LHCN-M2 (cell line): ENCODE measurements at regions not wholly inside any gene's neighbourhood (a gene's known extent, or its start where the extent isn't known, plus 50 kb on each side); places are given as distances from the start of the nearest gene placed in this dataset.
"Not testable (repeated sequence)": the region's sequence is repeated elsewhere in the genome, so short reads cannot be mapped to it uniquely, and the experiment has no call there.

ENCODE experiments used
- DNase-seq: peaks from one replicate; pipeline ENCODE4 v3.0.0-alpha.2; 2012; ENCODE audit warnings: low read depth

DNA sequence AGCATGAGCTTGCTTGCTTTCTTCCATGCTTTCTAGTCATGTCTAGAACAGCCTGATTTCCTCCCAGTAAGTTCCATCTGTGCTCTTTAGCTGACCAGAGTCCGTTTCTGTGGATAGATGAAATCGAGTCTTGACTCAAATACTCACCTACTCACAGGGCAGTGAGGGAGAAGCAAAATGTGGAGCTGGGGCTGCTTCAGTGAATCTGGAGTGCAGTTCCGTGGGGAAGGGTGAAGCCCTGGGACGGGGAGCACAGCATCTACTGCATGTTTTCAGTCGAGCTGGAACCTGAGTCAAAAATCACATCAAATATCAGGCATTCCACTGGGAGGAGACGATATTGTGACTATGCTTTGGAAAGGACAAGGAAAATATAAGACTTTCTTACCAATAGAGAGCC lies 70.3 kb upstream of the PRMT8 start:
- no peak for DNase-seq

DNA sequence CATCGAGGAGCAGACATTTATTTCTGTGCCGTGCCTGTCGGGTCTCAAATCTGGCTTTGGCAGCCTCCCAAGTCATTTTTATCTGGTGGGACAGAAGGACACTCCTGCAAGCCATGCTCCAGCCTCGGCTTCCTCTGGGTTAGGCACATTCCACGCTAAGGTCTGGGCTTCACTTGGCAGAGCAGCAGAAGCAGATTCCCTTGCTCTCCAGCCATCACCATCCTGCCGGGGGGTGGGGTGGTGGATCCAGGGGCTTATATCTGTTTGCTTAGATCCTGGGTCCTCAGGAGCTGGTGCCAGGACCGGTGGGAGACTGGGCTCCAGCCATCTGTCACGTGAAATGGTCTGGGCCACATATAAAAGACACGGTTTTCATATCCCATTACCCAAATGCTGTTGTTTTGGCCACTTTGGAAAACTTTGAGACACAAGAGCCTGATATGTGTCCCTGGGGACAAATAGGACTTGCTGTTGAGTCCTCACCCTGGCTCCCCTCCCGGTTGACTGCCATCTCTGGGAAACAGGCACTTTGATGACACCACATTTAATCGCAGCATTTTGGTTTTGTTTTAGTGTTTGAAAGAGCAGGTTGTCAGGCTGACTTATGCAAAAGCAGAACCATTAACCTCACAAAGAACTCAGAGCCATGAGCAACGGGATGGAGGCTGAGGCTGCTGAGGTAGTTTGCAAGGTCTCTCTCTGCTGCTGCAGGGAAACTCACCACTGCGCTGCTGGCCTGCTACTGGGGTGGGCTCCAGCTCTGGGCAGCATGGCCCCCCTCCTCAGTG lies 69.6 kb upstream of the PRMT8 start:
- no peak for DNase-seq

DNA sequence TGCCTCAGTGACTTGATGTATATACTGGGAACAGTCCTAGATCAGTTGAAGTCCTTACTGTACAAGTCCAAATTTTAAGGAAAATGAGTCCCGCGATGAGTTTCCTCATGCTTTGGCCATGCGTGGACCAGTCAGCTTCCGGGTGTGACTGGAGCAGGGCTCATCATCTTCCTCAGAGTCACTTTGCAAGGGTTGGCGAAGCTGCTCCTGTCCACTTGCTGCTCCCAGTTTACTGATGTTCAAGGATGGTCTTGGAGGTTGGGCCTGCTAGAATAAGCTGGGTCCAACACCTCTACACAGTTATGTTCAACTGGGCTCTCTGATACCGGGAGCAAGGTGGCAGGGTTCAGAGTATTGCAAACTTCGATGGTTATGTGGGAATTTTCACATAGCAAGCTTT lies 66.2 kb upstream of the PRMT8 start:
- DNase-seq: not testable (repeated sequence)

DNA sequence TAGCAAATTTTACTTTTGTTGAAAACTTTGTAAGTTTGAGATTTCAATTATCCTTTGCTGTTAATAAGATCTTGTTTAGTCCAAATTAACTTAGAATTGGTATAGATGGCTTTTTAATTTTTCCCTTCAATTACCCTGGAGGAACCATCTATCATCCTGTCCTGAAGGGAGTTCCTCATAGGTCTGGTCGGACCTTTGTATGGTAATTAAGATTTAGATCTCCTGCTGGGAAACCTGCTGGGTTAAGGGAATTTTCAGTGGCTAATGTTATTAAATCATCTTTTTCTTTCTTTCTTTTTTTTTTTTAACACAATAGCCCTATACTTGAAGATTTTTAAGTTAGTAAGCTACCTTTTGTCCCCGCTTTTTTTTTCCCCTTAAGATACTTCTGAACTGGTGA lies 63.0 kb upstream of the PRMT8 start:
- no peak for DNase-seq

DNA sequence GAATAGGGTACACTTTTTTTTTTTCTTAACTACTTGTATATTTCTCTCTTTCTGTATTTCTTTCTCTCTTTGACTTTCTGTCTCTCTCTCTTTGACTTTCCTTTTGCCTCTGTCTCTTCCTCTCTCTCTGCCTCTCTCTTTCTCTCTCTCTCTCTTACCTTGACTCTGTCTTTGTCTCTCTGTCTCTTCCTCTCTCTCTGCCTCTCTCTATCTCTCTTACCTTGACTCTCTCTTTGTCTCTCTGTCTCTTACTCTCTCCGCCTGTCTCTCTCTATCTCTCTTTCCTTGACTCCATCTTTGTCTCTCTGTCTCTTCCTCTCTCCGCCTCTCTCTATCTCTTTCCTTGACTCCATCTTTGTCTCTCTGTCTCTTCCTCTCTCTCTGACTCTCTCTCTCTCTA lies 62.4 kb upstream of the PRMT8 start:
- DNase-seq: no peak

DNA sequence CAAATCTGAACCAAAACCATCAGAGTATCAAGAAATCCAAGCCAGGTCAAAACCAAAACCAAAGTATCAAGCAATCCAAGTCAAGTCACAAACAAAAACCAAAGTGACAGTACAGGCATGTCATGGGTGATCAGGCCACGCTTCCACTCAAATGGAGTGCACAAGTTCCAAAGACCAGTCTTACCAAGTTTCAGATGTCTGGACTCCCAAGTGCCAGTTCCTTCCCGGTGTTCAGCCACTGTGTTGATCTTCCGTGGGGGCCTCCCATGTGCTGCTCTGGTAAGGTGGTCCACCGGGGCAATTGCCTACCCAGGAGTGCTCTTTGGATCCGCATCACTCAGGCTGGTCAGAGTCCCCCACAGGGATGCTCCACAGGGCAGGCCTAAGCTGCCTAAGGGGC lies 61.5 kb upstream of the PRMT8 start:
- not testable (repeated sequence) for DNase-seq

DNA sequence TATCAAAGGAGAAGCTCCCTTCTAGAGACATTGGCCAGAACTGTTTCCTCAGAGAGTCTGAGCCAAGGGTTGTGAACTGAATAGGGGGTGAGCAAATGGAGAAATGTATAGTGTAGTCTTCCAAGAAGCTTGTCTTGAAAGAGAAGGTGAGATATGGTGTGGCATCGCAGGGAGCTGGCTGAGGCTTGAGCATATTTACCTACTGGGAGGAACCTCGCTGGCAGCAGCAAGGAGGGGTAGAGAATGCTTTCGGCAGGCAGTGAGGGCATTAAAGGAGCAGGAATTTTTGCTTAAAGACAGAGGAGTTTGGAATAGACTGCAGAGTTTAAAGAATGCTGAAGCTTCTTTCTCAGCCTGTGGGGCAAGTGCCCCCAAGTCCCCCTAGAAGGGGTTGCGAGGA lies 59.3 kb upstream of the PRMT8 start:
- no peak for DNase-seq

DNA sequence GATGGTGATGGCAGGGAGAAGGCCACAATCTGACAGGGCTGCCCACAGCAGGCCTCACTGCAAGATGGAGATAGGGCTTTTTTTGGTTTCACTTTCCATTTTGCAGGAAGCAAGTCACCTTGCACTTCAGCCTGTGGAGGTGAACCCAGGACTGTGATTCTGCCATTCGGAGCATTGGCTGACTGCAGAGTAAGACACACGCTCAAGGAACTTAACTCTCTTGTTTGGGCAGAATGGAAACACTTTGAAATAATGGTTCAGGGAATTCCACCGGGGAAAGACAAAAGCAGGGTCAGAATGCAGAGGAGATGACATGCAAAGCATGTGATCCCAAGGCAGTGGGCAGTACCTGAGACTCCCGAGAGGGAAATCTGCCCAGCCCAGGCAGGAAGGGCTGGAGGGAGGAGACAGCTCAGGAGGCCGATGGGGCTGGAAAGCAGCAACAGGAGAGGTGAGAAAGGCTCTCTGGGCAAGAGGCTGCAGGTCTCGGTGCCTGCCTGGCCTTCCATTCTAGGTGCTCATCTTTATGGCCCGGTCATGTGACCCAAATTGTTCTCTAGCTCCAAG lies 58.7 kb upstream of the PRMT8 start:
- DNase-seq: no peak

DNA sequence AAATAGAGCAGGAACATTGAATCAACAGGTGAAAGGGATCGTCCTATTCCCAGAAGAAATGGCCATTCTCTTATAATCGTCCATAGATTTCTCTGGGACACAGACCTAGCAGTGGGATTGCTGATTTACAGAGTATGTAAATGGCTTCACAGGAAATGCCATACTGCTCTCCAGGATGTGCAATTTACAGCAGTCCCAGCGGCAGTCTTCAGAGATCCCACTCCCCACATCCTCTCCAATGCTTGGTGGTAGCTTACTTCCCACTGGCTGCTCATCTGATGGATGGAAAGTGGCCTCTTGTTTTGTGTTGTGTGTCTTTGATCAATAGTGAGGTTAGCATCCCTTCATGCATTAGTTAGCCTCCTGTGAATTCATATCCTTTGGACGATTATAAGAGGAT lies 58.1 kb upstream of the PRMT8 start:
- DNase-seq: no peak

DNA sequence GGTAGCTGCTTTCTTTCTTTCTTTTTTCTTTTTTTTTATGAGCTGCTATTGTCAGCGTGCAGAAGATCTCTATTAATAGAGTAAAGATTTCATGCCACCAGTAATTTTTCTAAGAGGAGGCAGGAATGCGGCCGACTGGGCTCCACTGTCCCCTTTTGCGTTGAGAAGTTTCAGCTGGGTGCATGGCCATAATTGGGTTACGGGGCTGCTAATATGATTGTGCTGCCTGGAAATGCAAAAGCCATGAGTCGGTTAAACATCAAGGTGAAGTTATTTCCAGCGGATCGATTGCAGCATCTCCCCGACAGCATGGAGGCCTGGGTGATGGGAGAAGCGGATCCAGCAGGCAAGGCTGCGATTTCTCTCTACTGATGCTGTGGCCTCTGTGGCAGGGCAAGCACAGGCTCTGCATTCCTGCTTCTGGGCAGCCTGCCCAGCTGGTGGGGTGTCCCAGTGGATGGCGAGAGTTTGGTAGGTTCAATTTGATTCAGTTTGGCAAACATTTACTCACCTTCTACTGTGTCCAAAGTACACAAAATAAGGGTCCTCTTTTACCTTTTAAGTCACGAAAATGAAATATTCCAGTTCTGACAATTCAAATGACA lies 54.4 kb upstream of the PRMT8 start:
- DNase-seq: no peak

DNA sequence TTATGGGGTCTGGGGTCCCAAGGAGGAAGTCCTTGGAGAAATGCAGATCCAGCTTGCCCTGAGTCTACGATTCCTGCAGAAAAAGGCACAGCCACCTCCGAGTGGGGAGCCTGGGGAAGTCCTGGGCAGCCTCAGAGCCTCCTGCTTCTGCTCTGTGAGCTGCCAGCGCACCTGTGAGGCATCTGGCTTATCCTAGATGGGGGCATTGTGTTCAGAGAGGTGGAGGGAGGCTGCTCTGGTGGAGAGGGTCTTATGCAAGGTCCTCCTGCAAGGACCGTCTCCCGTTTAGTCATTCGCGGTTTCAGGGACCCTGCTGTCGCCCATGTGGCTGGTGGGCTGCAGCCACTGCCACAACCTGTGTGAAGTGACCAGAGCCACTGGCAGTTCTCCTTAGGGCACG lies 53.0 kb upstream of the PRMT8 start:
- DNase-seq: no peak

DNA sequence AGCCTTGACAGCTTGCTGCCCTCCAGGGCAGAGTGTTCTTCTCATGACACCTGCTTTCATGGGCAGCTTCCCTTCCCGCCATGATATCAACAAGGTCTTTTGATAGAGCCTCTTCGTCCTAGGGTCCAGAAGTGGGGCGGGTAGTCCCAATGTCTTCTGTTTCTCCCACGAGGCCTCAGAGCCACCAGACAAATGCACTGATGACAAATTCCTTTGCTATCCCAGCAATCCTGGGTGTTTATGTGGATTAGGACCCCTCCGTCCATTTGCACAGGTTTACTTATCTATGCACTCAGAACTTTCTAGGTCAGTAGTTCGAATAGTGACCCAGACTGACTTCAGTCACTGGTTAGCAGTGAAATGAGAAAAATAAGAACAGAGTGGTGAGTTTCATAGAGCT lies 52.6 kb upstream of the PRMT8 start:
- no peak for DNase-seq
